CD4-positive, alpha-beta T cell treated with Interleukin-17A for 4 hours (primary cell): ENCODE measurements at regions not wholly inside any gene's neighbourhood (a gene's known extent, or its start where the extent isn't known, plus 50 kb on each side); places are given as distances from the start of the nearest gene placed in this dataset.

Source experiments
- DNase-seq: peaks from one replicate; pipeline ENCODE4 v3.0.0-alpha.2; 2020; ENCODE audit warnings: mixed read lengths

DNA sequence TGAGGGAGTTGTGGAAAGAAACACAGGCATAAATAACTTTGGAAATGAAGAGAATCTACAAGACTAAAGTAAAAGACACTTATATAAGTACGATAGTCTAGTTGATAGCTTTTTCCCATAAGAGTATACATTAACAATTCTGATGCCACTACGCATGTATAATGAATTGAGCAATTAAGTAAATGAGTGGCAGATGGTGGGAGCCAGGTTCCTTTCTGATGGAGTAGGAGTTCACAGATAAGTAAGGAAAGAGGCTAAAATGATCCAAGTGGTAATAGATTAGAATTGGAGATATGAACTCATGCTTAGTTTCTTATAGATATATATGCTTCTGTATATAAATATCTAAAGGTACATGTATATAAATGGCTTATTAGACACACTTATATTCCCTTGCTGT lies 368.3 kb downstream of the FAM181B start:
- no peak for DNase-seq

DNA sequence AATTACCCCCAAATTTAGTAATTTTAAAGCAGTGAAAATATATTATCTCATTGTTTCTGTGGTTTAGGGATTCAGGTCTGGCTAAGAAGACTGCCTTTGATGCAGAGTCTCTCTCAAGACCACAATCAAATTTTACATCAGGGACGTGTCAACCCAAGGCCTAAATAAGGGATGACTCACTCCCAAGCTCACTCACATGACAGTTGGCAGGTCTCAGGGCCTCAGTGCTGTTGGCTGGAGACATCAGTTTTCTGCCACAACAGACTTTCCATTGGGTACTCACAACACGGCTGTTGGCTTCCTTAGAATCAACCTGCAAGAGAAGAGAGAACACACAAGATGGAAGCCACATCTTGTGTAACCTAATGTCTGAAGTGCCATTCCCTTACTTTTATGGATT lies 377.3 kb downstream of the FAM181B start:
- DNase-seq, result no peak

DNA sequence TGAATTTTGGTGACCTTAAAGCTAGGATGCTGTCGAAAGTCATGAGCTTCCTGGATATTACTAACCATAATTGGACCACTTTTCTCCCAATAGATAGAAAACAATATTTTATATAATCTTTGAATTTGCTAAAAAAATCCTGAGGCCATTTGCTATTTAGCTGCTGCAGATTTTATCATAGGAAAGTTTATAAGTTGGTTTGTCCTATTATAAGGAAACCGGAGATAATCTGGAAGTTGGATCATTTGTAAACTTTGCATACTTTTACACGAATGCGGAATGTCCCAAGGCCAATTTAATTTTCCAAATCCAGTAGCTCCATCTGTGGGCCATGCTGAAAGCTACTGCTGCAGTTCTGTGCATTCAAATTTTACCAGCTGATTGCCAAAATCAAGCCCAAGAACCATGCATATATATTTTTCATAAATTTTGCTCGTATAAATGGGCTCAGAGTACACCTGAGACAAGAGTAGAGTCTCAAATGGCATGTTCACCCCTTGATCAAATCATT lies 378.3 kb downstream of the FAM181B start:
- no peak for DNase-seq

GRCh38 chr11:82326853-82327252 lies 406.8 kb downstream of the FAM181B start:
- DNase-seq, result no peak

DNA sequence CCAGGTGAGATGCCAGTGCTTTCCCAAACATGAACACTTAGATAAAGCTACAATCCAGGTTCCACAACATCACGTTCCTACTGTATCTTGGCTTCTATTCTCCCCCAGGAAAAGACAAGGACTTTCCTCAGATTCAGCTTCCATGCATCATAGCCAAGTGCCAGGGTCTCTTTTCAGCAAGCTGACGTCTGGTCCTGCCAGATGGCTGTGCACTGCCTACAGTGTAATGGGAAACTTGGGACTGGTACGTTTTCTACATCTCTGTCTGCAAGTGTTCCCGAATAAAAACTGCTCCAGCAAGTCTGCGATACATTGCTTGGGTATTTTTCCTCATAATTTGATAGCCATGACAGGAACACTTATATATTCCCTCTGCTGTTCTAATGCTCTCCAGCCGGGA lies 412.5 kb downstream of the FAM181B start:
- DNase-seq, result no peak

GRCh38 chr11:82315093-82315492 lies 418.6 kb downstream of the FAM181B start:
- DNase-seq, result no peak

- no peak for DNase-seq
Measured at GRCh38 chr11:82308979-82309378, 424.7 kb downstream of the FAM181B start.

- no peak for DNase-seq
Measured at GRCh38 chr11:82305123-82305522, 428.5 kb downstream of the FAM181B start.

- no peak for DNase-seq
Measured at GRCh38 chr11:82303671-82304070, 430.0 kb downstream of the FAM181B start.

DNA sequence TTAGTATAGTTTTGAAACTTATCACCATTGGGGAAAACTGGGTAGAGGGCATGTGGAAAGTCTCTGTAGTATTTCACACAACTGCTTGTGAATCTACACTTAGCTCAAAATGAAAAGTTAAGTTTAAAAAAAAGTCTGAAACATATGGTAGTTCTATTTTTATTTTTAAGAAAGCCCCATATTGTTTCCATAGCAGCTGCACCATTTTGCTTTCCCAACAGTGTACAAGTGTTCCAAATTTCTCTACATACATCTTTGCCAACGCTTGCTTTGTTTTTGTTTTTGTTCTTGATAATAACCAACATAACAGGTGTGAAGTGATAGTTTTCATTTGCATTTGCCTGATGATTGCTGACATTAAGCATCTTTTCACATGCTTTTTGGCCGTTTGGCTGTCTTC lies 445.2 kb downstream of the FAM181B start:
- DNase-seq, result no peak

DNA sequence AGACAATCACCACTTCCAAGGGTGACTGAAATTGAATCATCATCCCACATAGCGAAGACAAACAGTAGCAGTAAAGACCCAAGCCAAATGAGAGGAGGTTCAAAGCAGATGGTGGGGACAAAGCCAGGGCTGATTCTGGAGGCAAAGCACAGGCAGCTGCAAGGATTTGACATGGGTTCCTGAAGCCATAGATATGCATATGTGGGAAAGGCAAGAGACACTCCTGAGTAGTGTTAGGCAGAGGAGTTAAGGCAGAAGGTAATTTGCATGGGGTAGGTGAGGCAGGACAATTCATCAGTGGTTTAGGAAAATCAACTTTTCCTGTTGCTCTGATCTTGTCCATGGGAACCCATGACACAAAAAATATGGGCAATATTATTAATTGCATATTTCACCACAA lies 462.8 kb downstream of the FAM181B start:
- no peak for DNase-seq

DNA sequence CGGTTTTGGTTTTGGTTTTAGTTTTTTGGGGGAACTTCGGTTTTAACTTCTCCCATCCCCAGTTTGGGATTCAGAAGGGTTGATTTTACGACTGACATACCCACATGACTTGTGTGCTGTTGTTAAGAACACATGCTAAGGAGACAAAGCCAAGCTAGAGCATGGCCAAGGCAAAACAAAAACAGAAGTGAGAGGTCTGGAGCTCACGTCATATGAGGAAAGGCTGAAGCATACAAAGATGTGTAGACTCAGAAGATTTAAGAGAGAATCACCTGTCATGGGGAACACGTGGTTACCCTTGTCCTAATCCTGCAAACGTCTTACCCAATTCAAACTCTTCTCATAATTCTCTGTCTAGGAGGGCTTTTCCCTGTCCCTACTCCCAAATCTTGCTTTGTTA lies 465.0 kb downstream of the FAM181B start:
- no peak for DNase-seq

- no peak for DNase-seq
Measured at GRCh38 chr11:82267186-82267585, 466.5 kb downstream of the FAM181B start.

DNA sequence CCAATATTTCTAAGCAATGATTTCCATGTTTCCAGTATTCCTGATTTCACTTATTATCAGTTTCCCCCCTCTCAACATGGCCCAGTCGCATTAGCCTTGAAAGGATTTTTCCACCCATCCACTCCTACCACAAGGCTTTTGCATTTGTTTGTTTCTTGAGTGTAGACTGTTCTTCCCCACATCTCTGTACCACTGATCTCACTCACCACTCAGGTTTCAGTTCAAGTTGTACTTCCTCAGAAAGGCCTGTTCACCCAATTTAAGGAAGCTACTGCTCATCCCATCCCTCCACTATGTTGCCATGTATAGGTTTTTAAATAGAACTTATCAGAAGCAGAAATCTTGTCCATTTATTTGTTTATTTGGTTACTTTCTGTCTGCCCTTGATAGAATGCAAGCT lies 472.3 kb downstream of the FAM181B start:
- no peak for DNase-seq

- DNase-seq, result no peak
Measured at GRCh38 chr11:82250047-82250446, 483.6 kb downstream of the FAM181B start.

DNA sequence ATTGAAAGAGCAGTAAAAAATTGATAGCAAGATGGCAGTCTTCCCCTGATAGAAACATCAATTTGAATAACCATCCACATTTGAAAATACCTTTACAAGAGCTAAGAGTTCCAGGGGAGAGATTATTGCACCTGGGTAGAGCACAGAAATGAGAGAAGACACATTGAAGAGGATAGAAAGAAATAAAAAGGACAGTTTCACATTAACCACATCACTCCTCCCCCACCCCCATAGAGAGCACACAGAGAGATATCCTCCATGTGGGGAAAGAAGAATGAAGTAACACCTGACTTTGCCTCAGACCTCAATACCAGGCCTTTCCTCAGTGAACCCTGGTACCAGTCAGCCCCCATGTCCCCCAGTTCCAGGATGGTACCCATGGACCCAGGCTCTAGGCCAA lies 486.7 kb downstream of the FAM181B start:
- no peak for DNase-seq

GRCh38 chr11:82239498-82239897 lies 494.2 kb downstream of the FAM181B start:
- no peak for DNase-seq

- DNase-seq, result no peak
Measured at GRCh38 chr11:82234256-82234655, 499.4 kb downstream of the FAM181B start.

DNA sequence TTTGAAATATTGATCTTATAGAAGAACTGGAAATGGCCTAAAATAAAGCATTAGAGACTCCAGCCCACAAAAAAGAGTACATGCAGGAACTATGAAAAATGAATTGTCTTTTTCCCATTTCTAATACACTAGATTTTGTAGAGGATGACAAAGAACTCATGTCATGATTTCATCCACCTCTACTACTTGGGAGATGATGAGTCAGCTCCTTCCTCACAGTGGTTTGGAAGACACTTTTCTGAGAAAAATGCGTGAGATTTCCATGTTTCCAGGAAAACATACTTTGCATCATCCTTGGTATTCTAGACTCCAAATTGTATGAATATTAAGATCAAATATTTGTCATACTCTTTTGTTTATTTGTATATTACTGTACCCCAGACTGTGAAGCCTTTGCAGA lies 500.5 kb downstream of the FAM181B start:
- DNase-seq, result no peak

- peak; percentile 2 for DNase-seq
Measured at GRCh38 chr11:82229341-82229740, 504.3 kb downstream of the FAM181B start.

GRCh38 chr11:82225930-82226329 lies 507.7 kb downstream of the FAM181B start:
- no peak for DNase-seq

DNA sequence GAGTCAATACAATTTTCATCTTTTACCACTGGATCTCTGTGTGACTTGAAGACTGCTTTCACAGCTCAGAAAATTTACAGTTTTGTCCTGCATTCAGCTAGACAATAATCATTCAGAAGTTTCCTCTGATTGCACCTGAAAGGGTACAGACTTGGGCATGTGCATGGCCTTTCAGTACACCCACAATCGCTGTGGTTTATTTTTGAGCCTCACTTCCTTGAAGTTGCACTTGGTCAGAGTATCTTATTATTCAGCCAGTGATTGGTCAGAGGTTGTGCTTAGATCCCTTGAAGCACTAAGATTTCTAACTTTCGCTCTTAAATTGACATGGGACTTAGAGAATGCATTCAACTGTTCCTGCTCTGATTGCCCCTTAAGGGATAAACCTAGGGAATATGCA lies 508.2 kb downstream of the FAM181B start:
- no peak for DNase-seq

GRCh38 chr11:82216927-82217570 lies 516.6 kb downstream of the FAM181B start:
- DNase-seq, result no peak

DNA sequence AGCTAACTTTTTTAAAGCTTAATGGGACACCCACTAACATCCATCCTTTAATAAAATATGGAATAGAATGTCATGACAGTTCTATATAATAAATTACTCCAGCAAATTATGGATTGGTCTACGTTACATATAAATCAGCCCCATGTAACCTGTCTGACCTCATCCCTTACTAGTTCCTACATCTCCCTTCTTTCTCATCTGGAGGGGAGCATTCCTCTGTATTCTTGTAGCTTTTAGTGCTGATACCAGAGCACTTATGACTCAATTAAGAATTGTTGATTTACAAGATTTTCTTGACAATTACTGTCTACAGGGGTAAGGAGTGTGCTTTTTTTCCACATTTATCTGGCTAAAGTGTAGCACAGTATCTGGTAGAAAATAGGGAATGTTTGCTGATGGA lies 523.7 kb downstream of the FAM181B start:
- DNase-seq, result no peak

GRCh38 chr11:82195283-82195682 lies 538.4 kb downstream of the FAM181B start:
- DNase-seq, result no peak
